ENCODE measurements at regions not wholly inside any gene's neighbourhood (a gene's known extent, or its start where the extent isn't known, plus 50 kb on each side); places are given as distances from the start of the nearest gene placed in this dataset.
"Not testable (repeated sequence)": the region's sequence is repeated elsewhere in the genome, so short reads cannot be mapped to it uniquely, and the experiment has no call there.

DNA sequence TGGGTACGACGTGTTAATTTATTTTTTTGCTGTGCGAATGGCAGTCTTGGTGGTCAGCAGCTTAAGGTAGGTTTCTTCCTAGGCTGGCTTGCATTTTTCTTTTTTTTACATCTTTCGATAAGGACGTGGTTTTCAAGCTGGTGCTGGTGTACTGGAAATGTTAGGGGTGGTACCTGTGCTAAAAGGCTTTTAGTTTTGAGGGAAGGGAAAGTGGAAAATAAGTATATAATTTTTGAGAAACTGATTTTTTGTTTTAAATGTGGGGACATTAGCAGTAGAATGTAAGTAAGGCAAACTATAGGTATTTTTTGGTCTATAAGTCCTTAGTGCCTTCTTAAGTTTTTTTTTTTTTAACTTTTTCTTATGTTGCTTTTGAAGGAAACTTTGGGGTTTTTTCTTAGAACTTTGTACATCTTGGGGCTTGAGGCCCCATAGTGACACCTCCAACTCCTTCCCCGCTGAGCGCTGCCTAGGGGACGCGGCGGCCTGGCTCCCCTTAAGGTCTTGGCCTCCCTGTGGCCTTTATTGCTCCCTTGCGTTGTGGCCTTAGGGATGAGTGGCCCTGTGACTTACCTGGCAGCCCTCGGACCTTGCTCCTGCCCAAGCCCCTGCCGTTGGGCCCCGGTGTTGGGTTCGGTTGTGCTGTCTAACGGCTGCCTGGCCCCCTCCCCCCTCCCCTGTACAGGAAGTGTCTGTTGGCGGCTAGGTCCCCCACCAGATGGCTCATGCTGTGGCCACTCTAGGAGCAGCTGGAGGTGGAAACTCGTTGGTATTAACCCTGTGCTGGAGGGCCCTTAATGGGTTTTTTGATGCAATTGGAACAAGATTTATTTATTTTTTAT, 88.0 kb upstream of the RPRML start:
- peak; percentile 52 for DNase-seq

DNA sequence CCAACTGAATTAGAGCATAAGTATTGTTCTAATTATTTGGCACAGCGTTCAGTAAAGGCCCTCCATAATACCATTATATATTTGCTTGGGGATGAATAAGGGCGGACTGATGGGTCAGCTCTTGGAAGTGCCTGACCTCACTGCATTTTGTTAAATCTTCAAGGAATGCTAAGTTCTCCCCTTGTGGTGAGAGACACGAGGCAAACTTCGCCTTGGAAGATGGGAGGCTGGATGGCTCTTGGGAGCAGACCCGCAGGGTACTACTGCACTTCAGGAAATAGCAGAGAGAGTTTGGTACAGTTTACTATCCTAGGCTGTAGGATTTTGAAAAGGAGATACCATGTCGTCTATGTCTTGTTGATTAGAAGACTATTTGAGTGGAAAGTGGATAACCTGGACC, 87.0 kb upstream of the RPRML start:
- DNase-seq: no peak

DNA sequence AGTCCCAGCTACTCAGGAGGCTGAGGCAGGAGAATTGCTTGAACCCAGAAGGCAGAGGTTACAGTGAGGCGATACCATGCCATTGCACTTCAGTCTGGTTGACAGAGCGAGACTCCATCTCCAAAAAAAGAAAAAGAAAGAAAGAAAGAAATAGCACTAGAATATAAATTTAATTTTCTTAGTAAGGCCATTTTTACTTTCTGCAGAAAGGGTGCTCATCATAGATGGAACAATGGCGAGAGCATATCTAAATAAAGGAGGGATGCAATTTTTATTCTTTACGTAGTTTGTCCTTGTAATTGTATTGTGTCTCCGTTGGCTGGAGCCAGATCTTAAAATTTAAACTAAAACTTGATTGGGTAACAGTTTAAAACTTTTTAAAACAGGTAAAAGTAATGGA, 85.6 kb upstream of the RPRML start:
- no peak for DNase-seq

- no peak for DNase-seq
These were observed 84.4 kb upstream of the RPRML start for GRCh38 chr17:47063475-47063874.

DNA sequence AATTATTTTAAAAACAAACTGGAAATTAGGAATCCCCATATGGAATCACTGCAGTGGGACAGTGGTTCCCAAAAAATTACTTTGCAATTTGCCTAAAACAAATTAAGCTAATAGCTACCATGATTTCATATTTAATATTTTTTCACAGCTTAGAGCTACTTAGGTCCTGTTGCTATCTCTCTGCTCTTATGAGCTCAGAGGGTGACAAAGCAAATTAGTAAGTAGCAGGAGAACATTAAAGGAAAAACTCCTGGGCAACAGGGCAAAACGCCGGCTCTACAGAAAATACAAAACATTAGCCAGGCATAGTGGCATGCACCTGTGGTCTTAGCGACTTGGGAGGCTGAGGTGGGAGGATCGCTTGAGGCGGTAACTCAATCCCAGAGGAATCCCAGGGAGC, 83.8 kb upstream of the RPRML start:
- DNase-seq: not testable (repeated sequence)

DNA sequence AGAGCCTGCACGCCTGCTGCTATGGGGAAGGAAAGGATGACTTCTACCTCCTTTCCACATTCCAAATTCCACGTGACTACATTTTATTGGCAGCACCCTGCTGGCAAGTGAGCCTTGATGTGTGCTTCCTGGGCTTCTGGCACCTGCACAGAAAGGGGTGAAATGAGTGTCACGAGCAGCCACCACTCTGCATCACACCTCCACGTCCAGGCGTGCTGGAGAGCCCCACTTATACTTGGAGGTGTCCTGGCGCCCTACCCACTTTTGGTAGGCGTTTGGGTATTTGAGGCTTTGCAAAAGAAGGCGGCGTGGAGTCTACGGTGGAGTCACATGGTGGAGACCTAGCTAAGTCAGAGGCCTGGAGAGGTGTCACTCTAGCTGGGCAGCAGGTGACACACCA, 81.0 kb upstream of the RPRML start:
- not testable (repeated sequence) for DNase-seq

DNA sequence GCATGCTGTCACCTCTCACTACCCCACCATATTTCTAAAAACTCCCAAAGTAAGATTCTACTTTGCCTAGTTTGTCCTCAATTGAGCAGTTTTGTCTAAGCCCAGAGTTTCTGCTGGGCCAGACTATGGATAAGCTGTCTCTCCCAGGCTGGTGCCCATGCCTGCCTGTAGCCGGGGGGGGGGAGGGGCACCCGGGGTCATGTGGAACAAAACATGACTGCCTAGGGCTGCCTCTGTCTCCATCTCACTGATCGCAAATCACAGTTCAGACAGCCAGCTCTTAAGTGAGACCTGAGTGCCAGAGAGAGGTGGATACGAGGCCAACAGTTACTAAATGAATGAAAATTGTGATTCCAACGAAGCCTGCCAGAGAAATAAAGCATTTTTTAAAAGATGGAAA, 78.8 kb upstream of the RPRML start:
- DNase-seq: no peak

GRCh38 chr17:47057279-47057678, 78.2 kb upstream of the RPRML start:
- DNase-seq: not testable (repeated sequence)

DNA sequence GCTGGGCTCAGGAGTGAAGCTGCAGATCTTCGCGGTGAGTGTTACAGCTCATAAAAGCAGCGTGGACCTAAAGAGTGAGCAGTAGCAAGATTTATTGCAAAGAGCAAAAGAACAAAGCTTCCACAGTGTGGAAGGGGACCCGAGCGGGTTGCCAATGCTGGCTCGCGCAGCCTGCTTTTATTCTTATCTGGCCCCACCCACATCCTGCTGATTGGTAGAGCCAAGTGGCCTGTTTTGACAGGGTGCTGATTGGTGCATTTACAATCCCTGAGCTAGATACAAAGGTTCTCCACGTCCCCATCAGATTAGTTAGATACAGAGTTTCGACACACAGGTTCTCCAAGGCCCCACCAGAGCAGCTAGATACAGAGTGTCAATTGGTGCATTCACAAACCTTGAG, 77.6 kb upstream of the RPRML start:
- not testable (repeated sequence) for DNase-seq

All from NCI-H187 treated with DMSO at 0.1 percent for 48 hours (cell line).